DMS53 treated with DMSO at 0.1 percent for 48 hours (cell line): ENCODE measurements at regions not wholly inside any gene's neighbourhood (a gene's known extent, or its start where the extent isn't known, plus 50 kb on each side); places are given as distances from the start of the nearest gene placed in this dataset.

ENCODE experiments used
- DNase-seq: peaks from one replicate; lab custom pipeline; 2025; ENCODE audit not compliant: unreplicated experiment; lab: John Stamatoyannopoulos, UW

DNA sequence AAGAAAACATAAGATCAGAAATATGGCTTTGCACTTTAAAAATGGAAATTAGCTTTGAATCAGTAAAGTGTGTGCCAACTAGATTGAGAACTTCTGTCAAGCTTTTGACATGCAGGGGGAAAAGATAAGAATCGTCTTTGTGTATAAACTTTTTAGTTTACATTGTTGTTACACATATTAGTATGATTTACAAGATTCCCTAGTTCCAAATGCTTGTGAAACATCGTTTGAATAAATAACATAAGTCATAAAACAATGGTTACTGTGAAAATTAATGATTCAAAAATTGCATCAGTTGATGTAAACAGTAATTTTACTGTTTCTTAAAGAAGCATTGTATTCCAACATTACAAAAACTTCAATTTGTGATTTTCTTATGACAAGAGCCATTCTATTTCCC is 207.6 kb upstream of the MTPN start:
- no peak for DNase-seq

DNA sequence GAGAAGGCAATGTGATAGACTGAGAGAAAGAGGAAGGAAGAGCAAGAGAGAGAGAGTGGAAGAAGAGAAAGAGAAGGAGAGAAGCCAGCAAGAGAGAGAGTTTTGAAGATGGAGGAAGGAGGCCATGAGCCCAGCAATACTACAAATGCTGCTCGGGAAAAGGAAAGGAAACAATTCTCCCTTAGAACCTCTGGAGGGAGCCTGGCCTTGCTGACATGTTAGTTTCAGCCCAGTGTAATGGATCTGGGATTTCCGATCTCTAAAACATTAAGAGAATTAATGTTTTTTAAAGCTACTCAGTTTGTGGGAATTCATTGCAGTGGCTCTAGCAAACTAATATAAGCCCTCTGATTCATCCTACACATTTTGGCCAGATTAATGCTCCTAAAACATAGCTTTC is 206.8 kb upstream of the MTPN start:
- no peak for DNase-seq

DNA sequence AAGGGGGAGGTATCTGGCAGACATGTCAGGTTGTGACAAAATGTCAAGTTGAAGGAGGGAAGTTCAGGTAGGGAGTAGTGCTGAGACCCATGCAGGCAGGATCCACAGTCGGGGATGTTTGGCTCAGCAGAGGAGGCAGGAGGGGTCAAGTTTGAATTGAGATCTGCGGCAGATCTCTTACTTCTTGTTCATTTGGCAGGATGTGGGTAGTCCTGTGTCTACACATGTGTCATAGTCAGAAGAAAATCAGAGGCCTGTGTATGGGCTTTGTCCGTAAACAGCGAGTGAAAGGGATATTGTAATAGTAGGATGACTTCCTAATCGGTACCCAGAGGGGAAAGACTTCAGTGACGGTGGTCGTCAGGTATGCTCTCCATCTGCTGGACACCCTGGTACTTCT is 203.8 kb upstream of the MTPN start:
- DNase-seq: no peak

DNA sequence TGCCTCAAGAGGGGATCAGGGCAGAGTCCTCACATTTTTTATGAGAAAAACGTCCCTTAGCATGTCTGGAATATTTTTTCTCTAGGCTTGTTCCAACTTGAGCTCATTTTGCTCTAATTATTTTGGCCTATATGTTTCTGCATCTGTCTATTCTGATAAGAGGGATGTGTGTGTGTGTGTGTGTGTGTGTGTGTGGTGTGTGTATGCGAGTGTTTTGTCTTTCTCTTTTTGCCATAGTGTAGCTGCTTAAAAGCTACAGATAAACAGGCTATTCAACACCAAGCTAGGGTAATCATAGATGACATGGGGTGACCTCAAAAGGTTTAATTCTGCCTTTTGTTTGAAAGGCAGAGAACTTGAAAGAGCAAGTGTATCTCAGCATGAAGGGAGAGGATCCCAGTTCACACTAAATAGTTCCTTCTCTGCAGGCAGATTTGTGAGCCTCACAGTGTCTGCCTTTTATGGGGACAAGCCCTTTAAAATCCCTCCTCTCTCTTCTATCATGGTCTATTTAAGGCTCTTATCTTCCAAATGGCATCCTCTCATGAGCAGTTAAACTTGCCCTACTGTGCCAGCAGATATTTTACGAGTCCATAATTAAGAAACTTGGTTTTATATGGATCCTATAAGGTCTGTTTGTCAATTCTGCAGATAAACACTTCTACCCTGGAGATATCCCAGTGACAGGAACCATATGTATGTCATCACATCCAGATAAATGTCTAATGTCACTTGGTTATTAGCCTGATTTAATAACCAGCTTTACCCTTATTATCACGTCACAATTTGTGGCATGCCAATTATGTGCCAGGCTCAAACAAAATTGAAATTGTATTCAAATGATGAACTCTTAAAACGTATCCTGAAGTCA is 202.9 kb upstream of the MTPN start:
- DNase-seq: no peak

DNA sequence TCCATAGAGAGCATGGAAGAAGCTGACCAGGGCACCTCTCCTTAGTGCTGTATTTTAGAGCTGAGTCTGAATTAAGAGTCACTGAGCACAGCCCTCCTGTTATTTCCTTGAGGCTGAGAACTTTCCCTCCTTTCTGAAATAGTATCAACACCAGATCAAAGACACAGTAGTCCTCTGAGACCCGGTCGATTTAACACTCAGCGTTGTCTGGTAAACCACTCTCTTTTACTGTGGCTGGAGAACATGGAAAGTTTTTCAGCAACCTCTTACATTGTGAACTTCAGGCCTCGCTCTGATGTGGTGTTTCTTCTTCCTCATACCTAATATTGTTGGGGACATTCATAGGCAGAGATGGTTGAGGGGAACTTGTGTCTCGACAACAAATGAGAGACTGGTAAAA is 202.0 kb upstream of the MTPN start:
- DNase-seq: no peak

GRCh38 chr7:136174477-136175125 is 197.4 kb upstream of the MTPN start:
- no peak for DNase-seq

DNA sequence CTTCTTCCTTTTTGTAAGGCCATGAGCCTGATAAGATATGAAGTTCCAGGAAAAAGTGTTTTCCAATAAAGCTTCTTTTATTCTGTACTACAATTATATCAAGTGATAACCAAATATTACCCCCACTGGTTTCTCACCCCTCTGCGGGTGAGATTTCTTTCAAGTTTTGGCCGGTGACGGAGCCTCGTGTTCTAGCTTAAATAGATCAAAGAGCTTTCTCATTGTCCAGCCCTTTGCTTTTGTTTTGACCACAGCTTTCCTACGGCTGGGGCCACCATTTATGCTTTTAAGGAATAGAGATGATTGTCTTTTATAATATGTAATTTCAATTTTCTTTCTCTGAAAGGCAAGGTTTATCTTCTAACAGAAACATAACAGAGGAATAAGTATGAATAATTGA is 196.7 kb upstream of the MTPN start:
- no peak for DNase-seq

GRCh38 chr7:136171233-136171632 is 194.1 kb upstream of the MTPN start:
- no peak for DNase-seq

DNA sequence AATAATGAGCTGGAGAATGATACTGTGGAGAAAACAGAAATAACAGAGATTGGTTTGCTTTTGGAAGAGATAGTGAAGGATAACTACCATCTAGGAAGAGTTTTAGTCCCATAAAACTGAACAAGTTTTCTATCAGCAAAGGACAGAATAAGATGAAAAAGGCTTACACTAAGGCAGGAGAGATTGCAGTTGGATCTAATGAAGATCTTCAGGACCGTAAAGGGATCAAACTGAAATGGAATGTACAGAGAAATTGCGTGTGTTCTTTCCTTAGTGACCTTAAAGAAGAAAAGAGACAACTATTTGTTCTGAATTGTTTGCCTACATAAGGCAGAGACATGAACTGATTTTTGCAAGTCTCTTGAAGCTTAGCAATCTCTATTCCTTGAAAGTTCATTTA is 191.7 kb upstream of the MTPN start:
- no peak for DNase-seq

DNA sequence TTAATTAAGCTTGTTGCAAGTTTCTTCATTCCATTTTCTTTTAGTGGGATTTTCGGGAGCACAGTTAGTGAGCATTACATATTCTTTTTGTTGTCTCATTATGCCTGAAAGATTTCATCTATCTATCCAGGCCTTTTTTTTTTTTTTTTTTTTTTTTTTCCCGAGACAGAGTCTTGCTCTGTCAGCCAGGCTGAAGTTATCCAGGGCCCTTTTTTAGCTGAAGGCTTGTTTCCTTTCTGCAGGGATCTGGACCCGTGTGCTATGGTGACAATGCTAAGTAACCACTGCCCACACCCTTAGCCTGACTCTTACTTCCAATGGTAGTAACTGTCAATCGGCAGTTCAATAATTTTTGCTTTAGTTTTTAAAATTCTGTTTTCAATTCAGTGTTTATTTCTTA is 190.8 kb upstream of the MTPN start:
- DNase-seq: no peak

GRCh38 chr7:136166521-136166920 is 189.4 kb upstream of the MTPN start:
- no peak for DNase-seq

DNA sequence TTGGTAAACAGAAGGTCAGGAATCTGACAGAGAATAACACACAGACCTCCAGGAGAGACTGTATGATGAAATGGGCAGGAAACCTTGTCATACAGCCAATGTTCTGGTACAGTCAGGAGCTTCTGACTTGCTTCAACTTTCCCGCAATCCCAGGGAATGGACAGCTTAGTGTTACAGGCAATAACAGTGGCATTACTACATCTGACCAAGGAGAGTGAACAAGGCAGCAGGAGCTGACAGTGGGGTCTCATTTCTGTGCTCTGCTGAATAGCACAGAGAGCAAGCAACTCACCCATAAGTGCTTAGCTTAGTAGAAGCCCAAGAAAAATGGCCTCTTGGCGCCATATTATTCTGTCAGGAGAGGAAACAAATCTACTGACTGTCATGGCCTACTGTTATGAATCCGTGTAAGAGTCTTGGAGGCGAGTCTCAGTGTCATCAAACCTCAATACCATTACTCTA is 186.2 kb upstream of the MTPN start:
- DNase-seq: no peak

DNA sequence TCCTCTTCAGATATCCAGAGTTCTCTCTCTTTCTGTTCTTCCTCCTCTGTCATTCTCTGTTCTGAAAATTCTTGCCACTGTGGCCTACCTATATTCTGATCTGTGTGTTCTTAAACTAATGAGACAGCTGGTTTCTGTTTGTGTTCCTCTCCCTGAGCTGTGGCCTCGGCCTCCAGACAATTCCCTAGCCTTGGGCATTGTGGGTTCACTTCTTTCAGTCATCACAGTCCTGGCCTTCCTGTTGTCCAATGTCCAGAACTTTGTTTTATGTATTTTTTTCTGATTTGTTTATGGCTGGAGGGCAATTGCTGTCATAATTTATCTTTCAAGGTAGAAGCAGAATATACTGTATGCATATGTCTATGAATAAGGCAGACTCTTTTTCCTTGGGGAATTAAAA is 173.2 kb upstream of the MTPN start:
- no peak for DNase-seq

DNA sequence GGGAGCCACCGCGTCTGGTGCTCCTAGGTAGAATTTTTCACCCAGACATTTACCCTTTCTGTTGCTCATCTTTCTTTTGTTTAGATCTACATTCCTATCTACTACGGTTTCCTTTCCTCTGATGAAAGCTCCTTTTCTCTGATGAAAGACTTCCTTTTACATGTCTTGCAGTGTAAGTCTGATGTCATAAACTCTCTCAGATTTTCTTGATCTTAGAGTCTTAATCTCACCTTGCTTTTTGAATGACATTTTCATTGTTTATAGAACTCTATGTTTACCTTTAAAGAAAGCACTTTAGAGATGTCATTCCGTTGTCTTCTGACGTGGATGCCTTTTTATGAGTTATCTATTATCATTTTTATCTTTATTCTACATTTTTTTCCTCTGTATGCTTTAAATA is 171.8 kb upstream of the MTPN start:
- no peak for DNase-seq

DNA sequence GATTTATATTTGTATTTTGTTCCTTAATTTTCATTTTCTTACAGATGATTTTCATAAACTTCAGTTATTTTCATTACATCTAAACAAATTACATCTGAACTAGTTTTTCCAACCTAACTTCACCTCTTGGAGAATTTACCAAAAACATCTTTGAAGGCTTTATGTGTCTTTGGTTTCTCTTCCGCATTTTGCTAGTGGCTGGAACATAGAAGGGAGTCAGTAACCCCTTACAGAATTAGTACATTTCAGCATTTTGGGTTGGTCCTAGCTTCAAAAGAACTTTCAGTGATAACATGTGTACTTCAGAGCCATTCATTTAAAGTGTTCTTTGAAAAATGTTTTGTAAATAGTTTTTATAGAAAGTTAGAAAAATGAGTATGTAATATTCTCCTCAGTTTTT is 169.8 kb upstream of the MTPN start:
- no peak for DNase-seq

DNA sequence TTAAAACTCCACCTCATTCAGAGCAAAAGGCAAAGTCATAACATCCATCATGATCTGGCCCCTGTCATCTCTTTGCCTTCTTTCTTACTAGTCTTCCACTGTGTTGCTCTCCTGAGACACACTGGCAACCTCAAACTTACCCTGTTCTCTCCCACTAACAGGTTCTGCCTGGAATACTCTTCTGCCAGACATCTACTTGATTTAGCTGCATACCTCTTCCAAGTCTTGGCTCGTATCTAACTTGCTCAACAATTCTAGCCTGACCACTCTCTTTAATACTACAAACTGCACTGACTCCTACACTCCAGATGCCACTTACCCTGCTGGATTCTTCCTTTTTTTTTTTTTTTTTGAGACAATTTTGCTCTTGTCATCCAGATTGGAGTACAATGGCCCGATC is 167.0 kb upstream of the MTPN start:
- no peak for DNase-seq

DNA sequence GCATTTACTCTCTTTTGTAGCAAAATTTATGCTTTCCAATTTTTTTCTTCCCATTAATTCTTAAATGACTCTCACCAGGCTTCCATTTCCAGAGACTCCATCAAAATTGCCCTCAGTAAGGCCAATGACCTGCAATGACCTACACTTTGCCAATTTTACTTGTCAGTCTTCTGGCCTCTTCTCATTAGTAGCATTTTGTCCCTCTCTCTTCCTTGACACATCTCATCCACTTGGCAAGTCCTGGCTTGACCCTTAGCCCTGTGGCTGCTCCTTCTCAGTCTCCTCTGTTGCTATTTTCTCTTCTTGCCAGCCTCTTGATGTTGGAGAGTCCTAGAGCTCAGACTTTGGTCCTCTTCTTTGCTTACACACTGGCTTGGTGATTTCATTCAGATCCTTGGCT is 166.1 kb upstream of the MTPN start:
- no peak for DNase-seq

GRCh38 chr7:136142583-136142982 is 165.4 kb upstream of the MTPN start:
- peak; percentile 73 for DNase-seq

DNA sequence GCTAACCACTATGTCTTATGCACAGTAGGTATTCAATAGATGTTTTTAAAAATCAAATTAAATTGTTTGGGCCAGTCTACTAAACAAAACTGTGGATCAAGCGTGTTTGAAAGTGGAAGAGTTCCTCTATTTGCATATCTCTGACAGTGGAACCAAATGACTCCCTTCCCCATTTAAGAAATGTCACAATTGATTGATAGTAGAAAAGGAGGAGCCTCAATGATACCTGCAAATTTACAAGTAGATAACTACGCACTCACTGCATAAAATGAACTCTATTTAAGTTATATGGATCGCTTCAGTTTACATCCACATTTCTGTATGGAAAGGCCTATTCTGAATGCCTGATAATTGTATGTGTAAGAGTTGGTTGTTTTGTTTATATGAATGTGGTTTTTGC is 163.3 kb upstream of the MTPN start:
- no peak for DNase-seq

- DNase-seq: no peak
These were observed 162.3 kb upstream of the MTPN start for GRCh38 chr7:136139417-136139816.

DNA sequence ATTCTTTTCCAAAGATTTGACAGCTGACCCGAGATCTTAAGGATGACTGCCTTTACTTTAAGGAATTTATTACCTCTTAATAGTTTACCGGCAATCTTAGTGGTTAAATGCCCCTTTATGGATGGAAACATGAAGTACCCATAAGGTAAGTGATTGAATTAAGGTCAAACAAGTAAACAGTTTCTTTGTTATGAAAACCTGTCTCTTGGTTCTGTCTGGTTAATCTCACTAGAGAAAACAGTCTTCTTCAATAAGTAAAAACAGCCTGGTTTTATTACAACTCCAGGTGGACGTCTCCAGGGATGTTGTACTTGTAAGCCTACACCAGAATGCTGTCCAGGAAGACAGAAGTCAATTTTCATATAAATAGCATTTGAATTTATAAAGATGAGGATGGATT is 161.8 kb upstream of the MTPN start:
- DNase-seq: no peak

DNA sequence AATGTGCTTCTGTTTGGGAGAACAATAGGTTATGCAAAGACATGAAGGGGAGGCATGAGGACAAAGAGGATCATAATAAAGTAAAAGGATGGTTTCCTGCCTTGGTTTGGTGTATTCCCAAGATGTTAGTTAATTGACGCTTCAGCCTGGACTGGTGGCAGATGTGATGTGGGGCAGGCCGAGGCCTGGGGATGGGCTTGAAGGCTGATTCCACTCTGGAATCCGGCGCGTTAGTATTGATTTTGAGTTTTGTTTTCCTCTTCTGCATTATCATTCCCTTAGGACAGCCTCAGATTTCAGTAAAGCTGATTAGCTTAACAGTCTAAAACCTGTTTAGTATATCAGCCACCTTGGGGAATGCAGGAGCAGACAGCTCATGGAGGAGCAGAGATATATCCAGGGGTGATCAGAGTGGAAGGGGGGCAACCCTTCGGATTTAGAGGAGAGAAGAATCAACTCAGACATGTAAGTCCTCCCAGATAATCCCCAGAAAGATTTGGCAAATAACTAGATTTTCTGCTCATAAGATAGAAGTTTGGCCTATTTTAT is 159.8 kb upstream of the MTPN start:
- DNase-seq: no peak
